OCI-LY1 (cell line): ENCODE measurements at regions not wholly inside any gene's neighbourhood (a gene's known extent, or its start where the extent isn't known, plus 50 kb on each side); places are given as distances from the start of the nearest gene placed in this dataset.

Source experiments
- CTCF ChIP-seq: fragments of 200-600 bp; sonication (generic), shearing (Covaris generic); IDR thresholded peaks from 2 replicates; pipeline ENCODE4 v1.5.1; 2017; ENCODE audit warnings: mild to moderate bottlenecking, antibody characterized with exemption, low read length, moderate library complexity, mixed read lengths
- EZH2 ChIP-seq: fragments of 200-600 bp; sonication (generic), shearing (Covaris generic); IDR thresholded peaks from 2 replicates; pipeline ENCODE4 v1.8.0; 2017; ENCODE audit warnings: borderline replicate concordance, mixed run types, mild to moderate bottlenecking, antibody characterized with exemption, low read length, moderate library complexity, mixed read lengths

- TF ChIP-seq CTCF (no peak), EZH2 (no peak)
These were observed 1308.4 kb downstream of the SLITRK5 start for GRCh38 chr13:88979465-88980175.
